A673 (cell line): ENCODE measurements at regions not wholly inside any gene's neighbourhood (a gene's known extent, or its start where the extent isn't known, plus 50 kb on each side); places are given as distances from the start of the nearest gene placed in this dataset.

ENCODE experiments used
- EZH2 ChIP-seq: fragments of 200-600 bp; sonication (generic); IDR thresholded peaks from 2 replicates; pipeline ENCODE4 v1.6.1; 2017; ENCODE audit warnings: borderline replicate concordance, low read depth, mild to moderate bottlenecking, mixed read lengths, antibody characterized with exemption, low read length; ENCODE audit not compliant: poor library complexity, severe bottlenecking
- TF ChIP-seq, protein P1 (sequence below): fragments of 300-800, 200-600 bp; sonication (generic); conservative IDR thresholded peaks from 2 replicates; pipeline ENCODE4 v1.5.1; 2017; ENCODE audit warnings: low read depth, mild to moderate bottlenecking, antibody characterized with exemption, low read length, moderate library complexity, mixed read lengths

- TF ChIP-seq EZH2, result no peak
- TF ChIP-seq, protein P1, sequence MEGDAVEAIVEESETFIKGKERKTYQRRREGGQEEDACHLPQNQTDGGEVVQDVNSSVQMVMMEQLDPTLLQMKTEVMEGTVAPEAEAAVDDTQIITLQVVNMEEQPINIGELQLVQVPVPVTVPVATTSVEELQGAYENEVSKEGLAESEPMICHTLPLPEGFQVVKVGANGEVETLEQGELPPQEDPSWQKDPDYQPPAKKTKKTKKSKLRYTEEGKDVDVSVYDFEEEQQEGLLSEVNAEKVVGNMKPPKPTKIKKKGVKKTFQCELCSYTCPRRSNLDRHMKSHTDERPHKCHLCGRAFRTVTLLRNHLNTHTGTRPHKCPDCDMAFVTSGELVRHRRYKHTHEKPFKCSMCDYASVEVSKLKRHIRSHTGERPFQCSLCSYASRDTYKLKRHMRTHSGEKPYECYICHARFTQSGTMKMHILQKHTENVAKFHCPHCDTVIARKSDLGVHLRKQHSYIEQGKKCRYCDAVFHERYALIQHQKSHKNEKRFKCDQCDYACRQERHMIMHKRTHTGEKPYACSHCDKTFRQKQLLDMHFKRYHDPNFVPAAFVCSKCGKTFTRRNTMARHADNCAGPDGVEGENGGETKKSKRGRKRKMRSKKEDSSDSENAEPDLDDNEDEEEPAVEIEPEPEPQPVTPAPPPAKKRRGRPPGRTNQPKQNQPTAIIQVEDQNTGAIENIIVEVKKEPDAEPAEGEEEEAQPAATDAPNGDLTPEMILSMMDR, result no peak
Measured at GRCh38 chr12:96121271-96121711, 72.9 kb upstream of the ELK3 start.
